ENCODE measurements at regions not wholly inside any gene's neighbourhood (a gene's known extent, or its start where the extent isn't known, plus 50 kb on each side); places are given as distances from the start of the nearest gene placed in this dataset.

DNA sequence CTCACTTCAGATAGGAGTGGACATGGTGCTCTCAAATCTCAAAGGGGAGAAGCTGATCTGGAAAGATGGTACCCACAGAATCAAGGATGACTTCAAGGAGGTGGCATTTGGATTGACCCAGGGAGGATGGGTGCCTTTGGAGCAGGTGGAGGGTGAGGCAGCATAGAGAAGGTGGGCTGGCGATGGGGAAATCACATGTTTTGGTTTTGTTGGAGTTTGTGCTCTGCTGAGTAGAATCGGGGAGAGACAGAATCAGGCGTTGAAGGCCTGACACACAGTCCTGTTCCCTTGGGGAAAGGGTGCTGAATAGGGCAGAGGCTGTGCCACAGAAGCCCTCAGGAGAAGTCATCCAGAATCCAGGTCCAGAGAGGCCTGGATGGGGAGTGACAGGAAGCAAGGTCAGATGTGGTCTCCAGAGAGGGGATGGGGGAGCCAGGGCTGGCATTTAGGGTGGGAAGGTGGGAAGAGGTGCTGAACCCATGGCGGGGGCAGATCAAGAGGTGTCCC is 291.1 kb downstream of the GLRX3 start:
- TF ChIP-seq, protein P1, sequence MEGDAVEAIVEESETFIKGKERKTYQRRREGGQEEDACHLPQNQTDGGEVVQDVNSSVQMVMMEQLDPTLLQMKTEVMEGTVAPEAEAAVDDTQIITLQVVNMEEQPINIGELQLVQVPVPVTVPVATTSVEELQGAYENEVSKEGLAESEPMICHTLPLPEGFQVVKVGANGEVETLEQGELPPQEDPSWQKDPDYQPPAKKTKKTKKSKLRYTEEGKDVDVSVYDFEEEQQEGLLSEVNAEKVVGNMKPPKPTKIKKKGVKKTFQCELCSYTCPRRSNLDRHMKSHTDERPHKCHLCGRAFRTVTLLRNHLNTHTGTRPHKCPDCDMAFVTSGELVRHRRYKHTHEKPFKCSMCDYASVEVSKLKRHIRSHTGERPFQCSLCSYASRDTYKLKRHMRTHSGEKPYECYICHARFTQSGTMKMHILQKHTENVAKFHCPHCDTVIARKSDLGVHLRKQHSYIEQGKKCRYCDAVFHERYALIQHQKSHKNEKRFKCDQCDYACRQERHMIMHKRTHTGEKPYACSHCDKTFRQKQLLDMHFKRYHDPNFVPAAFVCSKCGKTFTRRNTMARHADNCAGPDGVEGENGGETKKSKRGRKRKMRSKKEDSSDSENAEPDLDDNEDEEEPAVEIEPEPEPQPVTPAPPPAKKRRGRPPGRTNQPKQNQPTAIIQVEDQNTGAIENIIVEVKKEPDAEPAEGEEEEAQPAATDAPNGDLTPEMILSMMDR (IDR thresholded peaks at IDR 0.05; ENCODE audit: insufficient read depth, low read length) = no peak
- TF ChIP-seq, protein P2, sequence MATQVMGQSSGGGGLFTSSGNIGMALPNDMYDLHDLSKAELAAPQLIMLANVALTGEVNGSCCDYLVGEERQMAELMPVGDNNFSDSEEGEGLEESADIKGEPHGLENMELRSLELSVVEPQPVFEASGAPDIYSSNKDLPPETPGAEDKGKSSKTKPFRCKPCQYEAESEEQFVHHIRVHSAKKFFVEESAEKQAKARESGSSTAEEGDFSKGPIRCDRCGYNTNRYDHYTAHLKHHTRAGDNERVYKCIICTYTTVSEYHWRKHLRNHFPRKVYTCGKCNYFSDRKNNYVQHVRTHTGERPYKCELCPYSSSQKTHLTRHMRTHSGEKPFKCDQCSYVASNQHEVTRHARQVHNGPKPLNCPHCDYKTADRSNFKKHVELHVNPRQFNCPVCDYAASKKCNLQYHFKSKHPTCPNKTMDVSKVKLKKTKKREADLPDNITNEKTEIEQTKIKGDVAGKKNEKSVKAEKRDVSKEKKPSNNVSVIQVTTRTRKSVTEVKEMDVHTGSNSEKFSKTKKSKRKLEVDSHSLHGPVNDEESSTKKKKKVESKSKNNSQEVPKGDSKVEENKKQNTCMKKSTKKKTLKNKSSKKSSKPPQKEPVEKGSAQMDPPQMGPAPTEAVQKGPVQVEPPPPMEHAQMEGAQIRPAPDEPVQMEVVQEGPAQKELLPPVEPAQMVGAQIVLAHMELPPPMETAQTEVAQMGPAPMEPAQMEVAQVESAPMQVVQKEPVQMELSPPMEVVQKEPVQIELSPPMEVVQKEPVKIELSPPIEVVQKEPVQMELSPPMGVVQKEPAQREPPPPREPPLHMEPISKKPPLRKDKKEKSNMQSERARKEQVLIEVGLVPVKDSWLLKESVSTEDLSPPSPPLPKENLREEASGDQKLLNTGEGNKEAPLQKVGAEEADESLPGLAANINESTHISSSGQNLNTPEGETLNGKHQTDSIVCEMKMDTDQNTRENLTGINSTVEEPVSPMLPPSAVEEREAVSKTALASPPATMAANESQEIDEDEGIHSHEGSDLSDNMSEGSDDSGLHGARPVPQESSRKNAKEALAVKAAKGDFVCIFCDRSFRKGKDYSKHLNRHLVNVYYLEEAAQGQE (IDR thresholded peaks at IDR 0.05; ENCODE audit: insufficient replicate concordance, low read depth) = no peak
